Hepatocyte (in vitro differentiated cells): ENCODE measurements at regions not wholly inside any gene's neighbourhood (a gene's known extent, or its start where the extent isn't known, plus 50 kb on each side); places are given as distances from the start of the nearest gene placed in this dataset.
"Not testable (repeated sequence)": the region's sequence is repeated elsewhere in the genome, so short reads cannot be mapped to it uniquely, and the experiment has no call there.

Source experiments
- DNase-seq: peaks from one replicate; pipeline ENCODE4 v3.0.0-alpha.2; 2016; ENCODE audit warnings: low spot score
- H2AFZ ChIP-seq: fragments of 200-600 bp; sonication (generic); 2 replicates; pipeline ENCODE4 v1.6.0; 2016; ENCODE audit warnings: antibody characterized with exemption, mild to moderate bottlenecking
- H3K27ac ChIP-seq: fragments of 200-600 bp; sonication (generic); 2 replicates; pipeline ENCODE4 v1.5.1; 2016; ENCODE audit warnings: mild to moderate bottlenecking
- H3K27me3 ChIP-seq: fragments of 200-600 bp; sonication (generic); 2 replicates; pipeline ENCODE4 v1.6.1; 2016
- H3K36me3 ChIP-seq: fragments of 200-600 bp; sonication (generic); replicated peaks from 2 replicates; pipeline ENCODE4 v1.5.1; 2016; ENCODE audit warnings: low read depth; ENCODE audit not compliant: insufficient read depth
- H3K4me1 ChIP-seq: fragments of 200-600 bp; sonication (generic); 2 replicates; pipeline ENCODE4 v1.5.1; 2016; ENCODE audit warnings: mild to moderate bottlenecking, moderate library complexity; ENCODE audit not compliant: insufficient read depth
- H3K4me2 ChIP-seq: fragments of 200-600 bp; sonication (generic); 2 replicates; pipeline ENCODE4 v1.6.0; 2016
- H3K4me3 ChIP-seq: fragments of 200-600 bp; sonication (generic); 2 replicates; pipeline ENCODE4 v1.5.1; 2016; ENCODE audit warnings: mild to moderate bottlenecking
- H3K79me2 ChIP-seq: fragments of 200-600 bp; sonication (generic); 2 replicates; pipeline ENCODE4 v1.6.0; 2017; ENCODE audit warnings: mild to moderate bottlenecking
- H3K9me2 ChIP-seq: fragments of 200-600 bp; sonication (generic); replicated peaks from 2 replicates; pipeline ENCODE4 v1.6.0; 2017; ENCODE audit warnings: mild to moderate bottlenecking; ENCODE audit not compliant: insufficient read depth
- H3K9me3 ChIP-seq: fragments of 200-600 bp; sonication (generic); 2 replicates; pipeline ENCODE4 v1.5.1; 2016; ENCODE audit warnings: low read depth, mild to moderate bottlenecking
- H4K20me1 ChIP-seq: fragments of 200-600 bp; sonication (generic); 2 replicates; pipeline ENCODE4 v1.6.0; 2016; ENCODE audit warnings: mild to moderate bottlenecking; ENCODE audit not compliant: insufficient read depth, poor library complexity, severe bottlenecking
- CTCF ChIP-seq: fragments of 200-600 bp; sonication (generic); IDR thresholded peaks from 2 replicates; pipeline ENCODE4 v1.5.1; 2016; ENCODE audit warnings: antibody characterized with exemption, mild to moderate bottlenecking; ENCODE audit not compliant: poor library complexity
- EZH2 ChIP-seq: fragments of 200-600 bp; sonication (generic); IDR thresholded peaks from 2 replicates; pipeline ENCODE4 v1.6.1; 2016; ENCODE audit warnings: antibody characterized with exemption, mild to moderate bottlenecking, borderline replicate concordance
- EZH2phosphoT487 ChIP-seq: fragments of 200-600 bp; sonication (generic); IDR thresholded peaks from one replicate; pipeline ENCODE4 v1.6.1; 2018; ENCODE audit warnings: antibody characterized with exemption, mild to moderate bottlenecking, low read depth, moderate library complexity; ENCODE audit not compliant: unreplicated experiment, severe bottlenecking
- WGBS: methylation state at CpG from one replicate; pipeline ENCODE4 v1.1.6; 2016; ENCODE audit warnings: low lambda C conversion rate; ENCODE audit errors: missing lambda C conversion rate; 5-methylcytosine and 5-hydroxymethylcytosine counted together

- WGBS: 60% methylated on average over 3 of the region's 3 CpGs
- Histone ChIP-seq H3K9me3 (no peaks in the 10 kb centered on the region), H3K79me2 (no peaks in the 10 kb centered on the region), H3K36me3 (no peaks in the 10 kb centered on the region), H3K4me2 (no peak overlapping the region), H3K9me2 (no peaks in the 10 kb centered on the region), H3K27me3 (no peaks in the 10 kb centered on the region), H2AFZ (no peak overlapping the region), H3K27ac (no peak overlapping the region), H4K20me1 (no peaks in the 10 kb centered on the region), H3K4me1 (peaks cover 4% of the 10 kb centered on the region), H3K4me3 (no peak overlapping the region)
- TF ChIP-seq CTCF: no peak
- TF ChIP-seq EZH2phosphoT487: no peak
- DNase-seq: no peak
Measured at GRCh38 chr5:57072218-57072892, 101.5 kb upstream of the GPBP1 start.

- Histone ChIP-seq H4K20me1 (no peaks in the 10 kb centered on the region), H3K4me2 (no peak overlapping the region), H3K9me3 (no peaks in the 10 kb centered on the region), H3K36me3 (no peaks in the 10 kb centered on the region), H3K4me1 (no peaks in the 10 kb centered on the region), H3K27me3 (no peaks in the 10 kb centered on the region), H3K4me3 (no peak overlapping the region), H3K9me2 (no peaks in the 10 kb centered on the region), H3K27ac (no peak overlapping the region), H2AFZ (no peak overlapping the region), H3K79me2 (no peaks in the 10 kb centered on the region)
- WGBS: 94% methylated on average over 7 of the region's 7 CpGs
- peak; percentile 54 for TF ChIP-seq CTCF
- TF ChIP-seq EZH2phosphoT487: no peak
- no peak for TF ChIP-seq EZH2
- DNase-seq: peak; percentile 55
Measured at GRCh38 chr5:57082441-57083067, 91.3 kb upstream of the GPBP1 start.

GRCh38 chr5:57085306-57086081, 88.4 kb upstream of the GPBP1 start:
- no peaks in the 10 kb centered on the region for H3K79me2 ChIP-seq
- no peaks in the 10 kb centered on the region for H3K27me3 ChIP-seq
- H3K36me3 ChIP-seq: no peaks in the 10 kb centered on the region
- H2AFZ ChIP-seq: no peak overlapping the region
- H3K9me3 ChIP-seq: no peaks in the 10 kb centered on the region
- H3K9me2 ChIP-seq: no peaks in the 10 kb centered on the region
- H3K4me1 ChIP-seq: no peaks in the 10 kb centered on the region
- no peak overlapping the region for H3K27ac ChIP-seq
- 91% methylated on average over 3 of the region's 3 CpGs for WGBS
- TF ChIP-seq CTCF (no peak), EZH2 (no peak), EZH2phosphoT487 (no peak)
- no peak overlapping the region for H3K4me3 ChIP-seq
- no peaks in the 10 kb centered on the region for H4K20me1 ChIP-seq
- H3K4me2 ChIP-seq: no peak overlapping the region
- no peak for DNase-seq

GRCh38 chr5:57087947-57088346, 85.9 kb upstream of the GPBP1 start:
- not testable (repeated sequence) for H3K9me2 ChIP-seq, H3K27ac ChIP-seq
- WGBS: 92% methylated on average over 1 of the region's 1 CpG

More at GRCh38 chr5:57087947-57088346, 85.9 kb upstream of the GPBP1 start:
- H4K20me1 ChIP-seq, H3K79me2 ChIP-seq, H3K27me3 ChIP-seq, H3K4me2 ChIP-seq, H3K4me1 ChIP-seq, DNase-seq, H3K9me3 ChIP-seq, H2AFZ ChIP-seq, H3K4me3 ChIP-seq, H3K36me3 ChIP-seq: not testable (repeated sequence)
